ENCODE measurements at regions not wholly inside any gene's neighbourhood (a gene's known extent, or its start where the extent isn't known, plus 50 kb on each side); places are given as distances from the start of the nearest gene placed in this dataset.

DNA sequence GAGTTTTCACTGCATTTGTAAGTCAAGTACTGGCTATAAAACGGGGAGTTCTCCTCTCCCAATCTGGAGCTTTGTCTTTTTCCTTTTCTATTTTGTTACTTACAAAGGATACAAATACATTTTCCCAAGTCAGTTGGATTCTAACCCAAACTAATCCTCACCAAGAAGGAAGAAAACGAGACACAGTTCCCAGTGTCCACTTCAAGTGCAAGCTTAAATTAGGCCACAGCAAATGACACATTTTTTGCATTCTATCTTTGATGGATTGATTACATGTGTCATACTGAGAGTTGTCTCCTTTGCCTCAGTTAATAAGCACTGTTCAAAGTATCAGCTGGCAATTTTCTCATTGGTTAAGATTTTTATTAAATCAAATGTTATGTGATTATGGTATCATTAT, 296.7 kb upstream of the ANO5 start:
- no peak for DNase-seq
- no peaks in the 10 kb centered on the region for H3K4me1 ChIP-seq
- Mint-ChIP-seq H3K27me3 (ENCODE audit: insufficient read depth, unreplicated experiment) (no peaks in the 10 kb centered on the region), H3K9me3 (ENCODE audit: unreplicated experiment) (no peaks in the 10 kb centered on the region), H3K27ac (ENCODE audit: unreplicated experiment) (no peak overlapping the region), H3K4me3 (ENCODE audit: unreplicated experiment) (no peak overlapping the region), H3K4me1 (ENCODE audit: low read depth, unreplicated experiment) (no peaks in the 10 kb centered on the region), H3K36me3 (ENCODE audit: insufficient read depth, unreplicated experiment) (no peaks in the 10 kb centered on the region)
- intact Hi-C loops (cut with micrococcal nuclease; ENCODE audit: unreplicated experiment): no loop called here
- no peaks in the 10 kb centered on the region for H3K36me3 ChIP-seq (ENCODE audit: control insufficient read depth, insufficient read depth, low read length)
- TF ChIP-seq, protein P1, sequence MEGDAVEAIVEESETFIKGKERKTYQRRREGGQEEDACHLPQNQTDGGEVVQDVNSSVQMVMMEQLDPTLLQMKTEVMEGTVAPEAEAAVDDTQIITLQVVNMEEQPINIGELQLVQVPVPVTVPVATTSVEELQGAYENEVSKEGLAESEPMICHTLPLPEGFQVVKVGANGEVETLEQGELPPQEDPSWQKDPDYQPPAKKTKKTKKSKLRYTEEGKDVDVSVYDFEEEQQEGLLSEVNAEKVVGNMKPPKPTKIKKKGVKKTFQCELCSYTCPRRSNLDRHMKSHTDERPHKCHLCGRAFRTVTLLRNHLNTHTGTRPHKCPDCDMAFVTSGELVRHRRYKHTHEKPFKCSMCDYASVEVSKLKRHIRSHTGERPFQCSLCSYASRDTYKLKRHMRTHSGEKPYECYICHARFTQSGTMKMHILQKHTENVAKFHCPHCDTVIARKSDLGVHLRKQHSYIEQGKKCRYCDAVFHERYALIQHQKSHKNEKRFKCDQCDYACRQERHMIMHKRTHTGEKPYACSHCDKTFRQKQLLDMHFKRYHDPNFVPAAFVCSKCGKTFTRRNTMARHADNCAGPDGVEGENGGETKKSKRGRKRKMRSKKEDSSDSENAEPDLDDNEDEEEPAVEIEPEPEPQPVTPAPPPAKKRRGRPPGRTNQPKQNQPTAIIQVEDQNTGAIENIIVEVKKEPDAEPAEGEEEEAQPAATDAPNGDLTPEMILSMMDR (IDR thresholded peaks at IDR 0.05; ENCODE audit: insufficient read depth in 1 of 2, low read depth in 1 of 2, low read length in 1 of 2, severe bottlenecking in 1 of 2, unreplicated experiment in 1 of 2): no peak
- H3K27me3 ChIP-seq (replicated peaks; ENCODE audit: control insufficient read depth, insufficient read depth, low read length): no peaks in the 10 kb centered on the region
- ChIA-PET CTCF (no interaction called here), POLR2A (no interaction called here)
- H3K4me3 ChIP-seq (ENCODE audit: low read depth, low read length): no peak overlapping the region
- H3K9me3 ChIP-seq: no peaks in the 10 kb centered on the region
- no TSS peak for BruUV-seq (replicated peaks)

DNA sequence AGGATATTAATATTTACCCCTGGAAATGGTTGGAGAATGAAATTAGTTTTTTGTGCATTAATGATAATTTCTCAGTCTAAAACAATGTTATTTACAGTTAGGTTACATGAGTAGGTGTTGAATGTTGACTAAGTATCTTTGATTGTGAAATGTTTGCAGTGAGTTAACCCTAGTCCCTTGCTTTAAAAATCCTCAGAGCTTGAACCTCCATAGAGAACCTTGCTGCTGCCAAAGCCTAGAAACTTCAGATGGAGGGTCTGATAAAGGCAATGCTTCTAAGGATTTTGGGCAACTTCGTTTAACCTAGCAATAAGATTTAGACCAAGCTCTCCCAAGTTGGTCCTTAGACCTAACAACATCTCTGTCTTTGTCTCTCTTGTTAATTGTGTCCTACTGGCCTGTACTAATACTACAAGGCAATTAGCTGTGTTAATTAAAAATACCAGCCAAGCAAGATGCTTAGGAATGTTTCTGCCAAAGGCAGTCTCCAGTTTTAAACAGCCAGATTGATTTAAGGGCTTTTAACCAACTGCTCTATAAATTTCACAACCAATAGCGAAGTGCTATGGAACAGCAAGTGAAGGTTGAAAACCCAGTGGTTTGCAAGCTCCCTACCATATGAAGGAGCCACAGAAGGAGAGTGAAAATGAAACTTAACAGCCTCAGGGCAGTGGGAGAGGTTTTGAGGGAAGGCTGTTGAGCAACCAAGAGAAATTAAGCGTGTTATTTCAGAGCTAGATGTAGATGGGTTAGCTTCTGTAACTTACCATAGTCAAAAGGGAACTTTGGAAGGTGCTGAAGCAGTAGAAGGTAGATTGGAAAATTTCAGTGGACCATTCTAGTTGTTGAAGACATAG, 295.9 kb upstream of the ANO5 start:
- H3K4me1 Mint-ChIP-seq (ENCODE audit: low read depth, unreplicated experiment): no peaks in the 10 kb centered on the region
- H3K4me3 Mint-ChIP-seq (ENCODE audit: unreplicated experiment): no peak overlapping the region
- H3K36me3 Mint-ChIP-seq (ENCODE audit: insufficient read depth, unreplicated experiment): no peaks in the 10 kb centered on the region
- no peaks in the 10 kb centered on the region for H3K27me3 Mint-ChIP-seq (ENCODE audit: insufficient read depth, unreplicated experiment)
- no peak for DNase-seq
- Histone ChIP-seq H3K27me3 (replicated peaks; ENCODE audit: control insufficient read depth, insufficient read depth, low read length) (no peaks in the 10 kb centered on the region), H3K36me3 (ENCODE audit: control insufficient read depth, insufficient read depth, low read length) (no peaks in the 10 kb centered on the region), H3K9me3 (no peaks in the 10 kb centered on the region), H3K4me1 (no peaks in the 10 kb centered on the region), H3K4me3 (ENCODE audit: low read depth, low read length) (no peak overlapping the region)
- CTCF ChIA-PET: no interaction called here
- intact Hi-C loops (cut with micrococcal nuclease; ENCODE audit: unreplicated experiment): no loop called here
- H3K9me3 Mint-ChIP-seq (ENCODE audit: unreplicated experiment): no peaks in the 10 kb centered on the region
- H3K27ac Mint-ChIP-seq (ENCODE audit: unreplicated experiment): no peak overlapping the region
- TF ChIP-seq, protein P1 (IDR thresholded peaks at IDR 0.05; ENCODE audit: insufficient read depth in 1 of 2, low read depth in 1 of 2, low read length in 1 of 2, severe bottlenecking in 1 of 2, unreplicated experiment in 1 of 2): no peak
- BruUV-seq (replicated peaks): no TSS peak
- POLR2A ChIA-PET: no interaction called here

DNA sequence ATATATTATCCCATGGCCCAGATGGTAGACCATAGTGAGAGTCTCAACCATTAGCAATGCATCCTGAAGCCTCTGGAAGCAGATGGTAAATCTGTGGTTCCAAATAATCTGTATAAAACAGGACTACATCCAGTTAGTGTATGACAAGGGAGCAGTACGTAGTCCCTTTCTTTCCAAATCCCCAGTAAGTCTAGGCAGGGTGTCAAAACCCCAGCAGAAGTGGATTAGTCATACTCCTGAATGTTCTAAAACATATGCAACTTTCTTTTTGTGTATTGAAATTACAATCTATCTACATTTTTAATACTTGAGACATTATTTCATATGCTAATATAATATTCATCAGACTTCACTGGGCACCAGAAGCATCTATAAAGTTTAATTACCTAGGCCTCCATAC, 295.1 kb upstream of the ANO5 start:
- CTCF ChIA-PET: no interaction called here
- no peak overlapping the region for H3K27ac Mint-ChIP-seq (ENCODE audit: unreplicated experiment)
- Histone ChIP-seq H3K4me1 (no peaks in the 10 kb centered on the region), H3K4me3 (ENCODE audit: low read depth, low read length) (no peak overlapping the region), H3K9me3 (no peaks in the 10 kb centered on the region), H3K27me3 (replicated peaks; ENCODE audit: control insufficient read depth, insufficient read depth, low read length) (no peaks in the 10 kb centered on the region), H3K36me3 (ENCODE audit: control insufficient read depth, insufficient read depth, low read length) (no peaks in the 10 kb centered on the region)
- H3K4me3 Mint-ChIP-seq (ENCODE audit: unreplicated experiment): no peak overlapping the region
- no peaks in the 10 kb centered on the region for H3K9me3 Mint-ChIP-seq (ENCODE audit: unreplicated experiment)
- no TSS peak for BruUV-seq (replicated peaks)
- no peaks in the 10 kb centered on the region for H3K27me3 Mint-ChIP-seq (ENCODE audit: insufficient read depth, unreplicated experiment)
- POLR2A ChIA-PET: no interaction called here
- TF ChIP-seq, protein P1 (IDR thresholded peaks at IDR 0.05; ENCODE audit: insufficient read depth in 1 of 2, low read depth in 1 of 2, low read length in 1 of 2, severe bottlenecking in 1 of 2, unreplicated experiment in 1 of 2): no peak
- H3K4me1 Mint-ChIP-seq (ENCODE audit: low read depth, unreplicated experiment): no peaks in the 10 kb centered on the region
- DNase-seq: no peak
- H3K36me3 Mint-ChIP-seq (ENCODE audit: insufficient read depth, unreplicated experiment): no peaks in the 10 kb centered on the region
- intact Hi-C loops (cut with micrococcal nuclease; ENCODE audit: unreplicated experiment): no loop called here

All from Caco-2 (cell line).